ENCODE measurements at regions not wholly inside any gene's neighbourhood (a gene's known extent, or its start where the extent isn't known, plus 50 kb on each side); places are given as distances from the start of the nearest gene placed in this dataset.
"Not testable (repeated sequence)": the region's sequence is repeated elsewhere in the genome, so short reads cannot be mapped to it uniquely, and the experiment has no call there.

- Histone ChIP-seq H3K4me3 (ENCODE audit: low read depth in 2 of 2, low read length in 1 of 2) (no peak overlapping the region), H3K27ac (ENCODE audit: low read depth in 2 of 2, low read length in 1 of 2) (no peak overlapping the region), H3K36me3 (replicated peaks in 1 of 2; ENCODE audit: control insufficient read depth in 1 of 2, insufficient read depth in 2 of 2, low read length in 1 of 2) (no peaks in the 10 kb centered on the region), H3K79me2 (ENCODE audit: insufficient read depth) (no peaks in the 10 kb centered on the region), H3K9ac (no peak overlapping the region), H3K4me1 (ENCODE audit: control insufficient read depth in 1 of 2, insufficient read depth in 2 of 2, low read depth in 1 of 2, low read length in 1 of 2) (no peaks in the 10 kb centered on the region), H2AFZ (ENCODE audit: low read depth) (no peak overlapping the region), H4K20me1 (ENCODE audit: insufficient read depth) (no peaks in the 10 kb centered on the region), H3K9me2 (no peaks in the 10 kb centered on the region), H3F3A (replicated peaks; ENCODE audit: insufficient read depth) (no peaks in the 10 kb centered on the region), H3K9me3 (no peaks in the 10 kb centered on the region), H3K4me2 (no peak overlapping the region), H3K27me3 (ENCODE audit: insufficient read depth) (no peaks in the 10 kb centered on the region)
- ChIA-PET POLR2A (no interaction called here), CTCF (no interaction called here)
- DNase-seq, result no peak
- TF ChIP-seq JUND (IDR thresholded peaks at IDR 0.05), result no peak
- no peak for TF ChIP-seq MAX (IDR thresholded peaks at IDR 0.05; ENCODE audit: low read depth)
- TF ChIP-seq TAF1 (IDR thresholded peaks at IDR 0.05; ENCODE audit: borderline replicate concordance, low read depth, low read length), result no peak
- TF ChIP-seq RFX5 (IDR thresholded peaks at IDR 0.05; ENCODE audit: low read length), result no peak
- no peak for TF ChIP-seq TCF12 (IDR thresholded peaks at IDR 0.05)
- no peak for TF ChIP-seq REST (IDR thresholded peaks at IDR 0.05; ENCODE audit: low read depth, low read length)
- no peak for TF ChIP-seq CHD2 (IDR thresholded peaks at IDR 0.05; ENCODE audit: low read length, partially characterized antibody)
- no peak for TF ChIP-seq FOXM1 (IDR thresholded peaks at IDR 0.05; ENCODE audit: low read depth)
- TF ChIP-seq MEF2A (IDR thresholded peaks at IDR 0.05; ENCODE audit: borderline replicate concordance, low read depth), result no peak
- TF ChIP-seq EP300 (IDR thresholded peaks at IDR 0.05; ENCODE audit: borderline replicate concordance in 1 of 2, low read depth in 1 of 2, low read length in 1 of 2), result no peak
- no peak for TF ChIP-seq CTCF (IDR thresholded peaks at IDR 0.05)
- TF ChIP-seq YY1 (IDR thresholded peaks at IDR 0.05; ENCODE audit: low read depth), result no peak
- TF ChIP-seq NRF1 (IDR thresholded peaks at IDR 0.05; ENCODE audit: low read depth, low read length), result no peak
- TF ChIP-seq POLR2AphosphoS5 (IDR thresholded peaks at IDR 0.05; ENCODE audit: low read depth, low read length), result no peak
- no peak for TF ChIP-seq ZBTB33 (IDR thresholded peaks at IDR 0.05; ENCODE audit: borderline replicate concordance, low read depth)
- no peak for TF ChIP-seq PBX3 (IDR thresholded peaks at IDR 0.05)
- TF ChIP-seq USF1 (IDR thresholded peaks at IDR 0.05; ENCODE audit: borderline replicate concordance, low read depth), result no peak
- 0% methylated on average over 3 of the region's 3 CpGs for WGBS (ENCODE audit: low lambda C conversion rate)
Measured at GRCh38 chrX:88170553-88170952, 576.5 kb upstream of the CPXCR1 start.

- H3K4me2 ChIP-seq; H3K9me2 ChIP-seq; H3K4me1 ChIP-seq (ENCODE audit: control insufficient read depth in 1 of 2, insufficient read depth in 2 of 2, low read depth in 1 of 2, low read length in 1 of 2); H3K36me3 ChIP-seq (replicated peaks in 1 of 2; ENCODE audit: control insufficient read depth in 1 of 2, insufficient read depth in 2 of 2, low read length in 1 of 2); H3F3A ChIP-seq (replicated peaks; ENCODE audit: insufficient read depth); DNase-seq; H3K27me3 ChIP-seq (ENCODE audit: insufficient read depth); H4K20me1 ChIP-seq (ENCODE audit: insufficient read depth); H3K79me2 ChIP-seq (ENCODE audit: insufficient read depth); POLR2A ChIA-PET; H3K9ac ChIP-seq; H3K9me3 ChIP-seq; H2AFZ ChIP-seq (ENCODE audit: low read depth); H3K4me3 ChIP-seq (ENCODE audit: low read depth in 2 of 2, low read length in 1 of 2); H3K27ac ChIP-seq (ENCODE audit: low read depth in 2 of 2, low read length in 1 of 2); CTCF ChIA-PET: not testable (repeated sequence)
- 6% methylated on average over 4 of the region's 4 CpGs for WGBS (ENCODE audit: low lambda C conversion rate)
Measured at GRCh38 chrX:88173932-88174440, 573.0 kb upstream of the CPXCR1 start.

Data from SK-N-SH (cell line).